HFF-Myc (cell line): ENCODE measurements at regions not wholly inside any gene's neighbourhood (a gene's known extent, or its start where the extent isn't known, plus 50 kb on each side); places are given as distances from the start of the nearest gene placed in this dataset.
"Not testable (repeated sequence)": the region's sequence is repeated elsewhere in the genome, so short reads cannot be mapped to it uniquely, and the experiment has no call there.

Experiments
- DNase-seq: peaks from one replicate; pipeline ENCODE4 v3.0.0-alpha.2; 2011; ENCODE audit warnings: low read depth; ENCODE audit errors: extremely low read depth
- H3K4me3 ChIP-seq: replicated peaks from 2 replicates; pipeline ENCODE4 v1.5.1; 2011; ENCODE audit warnings: low read depth, mild to moderate bottlenecking, control low read depth, low read length
- CTCF ChIP-seq: IDR thresholded peaks from 2 replicates; pipeline ENCODE4 v1.5.1; 2012; ENCODE audit warnings: mild to moderate bottlenecking, low read depth, low read length, control low read depth; ENCODE audit errors: missing control alignments

- DNase-seq: no peak
- H3K4me3 ChIP-seq: no peak overlapping the region
- no peak for TF ChIP-seq CTCF
Observed at GRCh38 chr1:166488327-166488726, 321.5 kb upstream of the FAM78B start.

- TF ChIP-seq CTCF: no peak
- H3K4me3 ChIP-seq: no peak overlapping the region
- no peak for DNase-seq
Observed at GRCh38 chr1:166489356-166489669, 322.5 kb upstream of the FAM78B start.

GRCh38 chr1:166489670-166490436, 323.1 kb upstream of the FAM78B start:
- no peak overlapping the region for H3K4me3 ChIP-seq
- DNase-seq: no peak
- no peak for TF ChIP-seq CTCF

GRCh38 chr1:166490437-166490991, 323.7 kb upstream of the FAM78B start:
- no peak for TF ChIP-seq CTCF
- no peak overlapping the region for H3K4me3 ChIP-seq
- DNase-seq: no peak

GRCh38 chr1:166493765-166494164, 327.0 kb upstream of the FAM78B start:
- not testable (repeated sequence) for DNase-seq, H3K4me3 ChIP-seq

- no peak for TF ChIP-seq CTCF
- no peak overlapping the region for H3K4me3 ChIP-seq
- DNase-seq: no peak
Observed at GRCh38 chr1:166507347-166507746, 331.9 kb upstream of the POGK start.

- TF ChIP-seq CTCF: no peak
- no peak for DNase-seq
- no peak overlapping the region for H3K4me3 ChIP-seq
Observed at GRCh38 chr1:166511761-166512160, 327.5 kb upstream of the POGK start.
